NT2/D1 (cell line): ENCODE measurements at regions not wholly inside any gene's neighbourhood (a gene's known extent, or its start where the extent isn't known, plus 50 kb on each side); places are given as distances from the start of the nearest gene placed in this dataset.

Source experiments
- DNase-seq: peaks from one replicate; pipeline ENCODE4 v3.0.0-alpha.2; 2011; ENCODE audit warnings: low read depth, low spot score
- H3K27me3 ChIP-seq: 2 replicates; pipeline ENCODE4 v1.6.0; 2011; ENCODE audit warnings: mild to moderate bottlenecking; ENCODE audit not compliant: insufficient read length, insufficient read depth
- H3K36me3 ChIP-seq: 2 replicates; pipeline ENCODE4 v1.6.1; 2011; ENCODE audit warnings: mild to moderate bottlenecking, low read length, mixed read lengths; ENCODE audit not compliant: insufficient read depth, insufficient read length
- H3K4me1 ChIP-seq: 2 replicates; pipeline ENCODE4 v1.5.1; 2011; ENCODE audit not compliant: insufficient read depth, insufficient read length
- H3K4me3 ChIP-seq: 2 replicates; pipeline ENCODE4 v1.5.1; 2011; ENCODE audit warnings: low read depth; ENCODE audit not compliant: insufficient read length
- H3K9ac ChIP-seq: 2 replicates; pipeline ENCODE4 v1.6.0; 2011; ENCODE audit warnings: low read depth; ENCODE audit not compliant: insufficient read length
- H3K9me3 ChIP-seq: 2 replicates; pipeline ENCODE4 v1.5.1; 2011; ENCODE audit warnings: mild to moderate bottlenecking, low read length; ENCODE audit not compliant: insufficient read depth
- SUZ12 ChIP-seq: IDR thresholded peaks from 2 replicates; pipeline ENCODE4 v1.6.1; 2011; ENCODE audit not compliant: insufficient read length, insufficient read depth; ENCODE audit errors: extremely low read depth
- YY1 ChIP-seq: IDR thresholded peaks from 2 replicates; pipeline ENCODE4 v1.6.1; 2011; ENCODE audit not compliant: insufficient read length, insufficient read depth
- ZNF274 ChIP-seq: IDR thresholded peaks from 2 replicates; pipeline ENCODE4 v1.6.1; 2011; ENCODE audit warnings: mild to moderate bottlenecking, low read depth, low read length

- Histone ChIP-seq H3K27me3 (no peaks in the 10 kb centered on the region), H3K9ac (no peak overlapping the region), H3K4me3 (no peak overlapping the region), H3K4me1 (no peaks in the 10 kb centered on the region), H3K9me3 (no peaks in the 10 kb centered on the region), H3K36me3 (no peaks in the 10 kb centered on the region)
- no peak for DNase-seq
- TF ChIP-seq YY1 (no peak), ZNF274 (no peak), SUZ12 (no peak)
These were observed 143.2 kb downstream of the POU4F1 start for GRCh38 chr13:78460176-78460575.

GRCh38 chr13:78443839-78444238 lies 159.5 kb downstream of the POU4F1 start:
- Histone ChIP-seq H3K36me3 (no peaks in the 10 kb centered on the region), H3K27me3 (no peaks in the 10 kb centered on the region), H3K4me3 (no peak overlapping the region), H3K9me3 (no peaks in the 10 kb centered on the region), H3K4me1 (no peaks in the 10 kb centered on the region), H3K9ac (no peak overlapping the region)
- no peak for DNase-seq
- no peak for TF ChIP-seq SUZ12
- TF ChIP-seq YY1: no peak
- TF ChIP-seq ZNF274: no peak

DNA sequence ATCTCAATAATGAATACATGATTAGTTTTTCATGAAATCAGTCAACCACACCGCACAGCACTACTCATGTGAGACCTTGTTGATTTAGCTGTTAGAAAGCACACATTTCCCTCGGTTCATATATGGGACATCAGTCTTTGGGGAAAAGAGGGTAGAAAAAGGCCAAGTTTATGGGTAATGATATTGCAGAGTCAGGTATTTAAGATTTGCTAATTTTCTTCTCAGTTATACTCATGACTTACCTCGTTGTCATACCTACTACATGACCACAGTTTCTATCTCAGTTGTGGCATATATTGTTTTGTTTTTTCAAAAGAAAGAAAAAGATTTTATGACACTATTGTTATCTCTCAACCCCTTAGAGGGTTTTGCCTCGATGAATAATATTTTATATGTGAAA lies 165.6 kb downstream of the POU4F1 start:
- no peak overlapping the region for H3K9ac ChIP-seq
- no peaks in the 10 kb centered on the region for H3K27me3 ChIP-seq
- TF ChIP-seq SUZ12: no peak
- no peak for TF ChIP-seq YY1
- no peak for TF ChIP-seq ZNF274
- H3K9me3 ChIP-seq: no peaks in the 10 kb centered on the region
- no peak overlapping the region for H3K4me3 ChIP-seq
- no peak for DNase-seq
- H3K36me3 ChIP-seq: no peaks in the 10 kb centered on the region
- no peaks in the 10 kb centered on the region for H3K4me1 ChIP-seq

- H3K36me3 ChIP-seq: no peaks in the 10 kb centered on the region
- H3K27me3 ChIP-seq: no peaks in the 10 kb centered on the region
- TF ChIP-seq ZNF274: no peak
- TF ChIP-seq YY1: no peak
- TF ChIP-seq SUZ12: no peak
- H3K9ac ChIP-seq: no peak overlapping the region
- H3K9me3 ChIP-seq: no peaks in the 10 kb centered on the region
- no peak for DNase-seq
- no peaks in the 10 kb centered on the region for H3K4me1 ChIP-seq
- no peak overlapping the region for H3K4me3 ChIP-seq
These were observed 167.0 kb downstream of the POU4F1 start for GRCh38 chr13:78436311-78436710.

- no peaks in the 10 kb centered on the region for H3K27me3 ChIP-seq
These were observed 172.0 kb downstream of the POU4F1 start for GRCh38 chr13:78431328-78431727.

GRCh38 chr13:78430811-78431210 lies 172.5 kb downstream of the POU4F1 start:
- Histone ChIP-seq H3K4me1 (no peaks in the 10 kb centered on the region), H3K9me3 (no peaks in the 10 kb centered on the region), H3K36me3 (no peaks in the 10 kb centered on the region), H3K27me3 (no peaks in the 10 kb centered on the region), H3K9ac (no peak overlapping the region), H3K4me3 (no peak overlapping the region)
- no peak for TF ChIP-seq YY1
- TF ChIP-seq SUZ12: no peak
- TF ChIP-seq ZNF274: no peak
- DNase-seq: no peak

More at GRCh38 chr13:78431328-78431727, 172.0 kb downstream of the POU4F1 start:
- Histone ChIP-seq H3K9me3 (no peaks in the 10 kb centered on the region), H3K4me3 (no peak overlapping the region), H3K9ac (no peak overlapping the region), H3K4me1 (no peaks in the 10 kb centered on the region), H3K36me3 (no peaks in the 10 kb centered on the region)
- no peak for TF ChIP-seq YY1
- no peak for TF ChIP-seq SUZ12
- no peak for TF ChIP-seq ZNF274
- no peak for DNase-seq

- Histone ChIP-seq H3K4me3 (no peak overlapping the region), H3K4me1 (no peaks in the 10 kb centered on the region), H3K9me3 (no peaks in the 10 kb centered on the region), H3K27me3 (no peaks in the 10 kb centered on the region), H3K9ac (no peak overlapping the region), H3K36me3 (no peaks in the 10 kb centered on the region)
- TF ChIP-seq ZNF274: no peak
- TF ChIP-seq YY1: no peak
- TF ChIP-seq SUZ12: no peak
- peak; percentile 9 for DNase-seq
These were observed 173.1 kb downstream of the POU4F1 start for GRCh38 chr13:78430166-78430791.
